HL-60 (cell line): ENCODE measurements at regions not wholly inside any gene's neighbourhood (a gene's known extent, or its start where the extent isn't known, plus 50 kb on each side); places are given as distances from the start of the nearest gene placed in this dataset.

ENCODE experiments used
- GABPA ChIP-seq: IDR thresholded peaks from 2 replicates; pipeline ENCODE4 v1.6.1; 2012; ENCODE audit warnings: low read depth
- POLR2AphosphoS5 ChIP-seq: IDR thresholded peaks from 2 replicates; pipeline ENCODE4 v1.6.1; 2012; ENCODE audit warnings: low read depth
- TF ChIP-seq, protein P1 (sequence below): IDR thresholded peaks from one replicate; pipeline ENCODE4 v1.5.1; 2011; ENCODE audit warnings: low read length, control low read depth, inconsistent platforms; ENCODE audit not compliant: insufficient read depth

DNA sequence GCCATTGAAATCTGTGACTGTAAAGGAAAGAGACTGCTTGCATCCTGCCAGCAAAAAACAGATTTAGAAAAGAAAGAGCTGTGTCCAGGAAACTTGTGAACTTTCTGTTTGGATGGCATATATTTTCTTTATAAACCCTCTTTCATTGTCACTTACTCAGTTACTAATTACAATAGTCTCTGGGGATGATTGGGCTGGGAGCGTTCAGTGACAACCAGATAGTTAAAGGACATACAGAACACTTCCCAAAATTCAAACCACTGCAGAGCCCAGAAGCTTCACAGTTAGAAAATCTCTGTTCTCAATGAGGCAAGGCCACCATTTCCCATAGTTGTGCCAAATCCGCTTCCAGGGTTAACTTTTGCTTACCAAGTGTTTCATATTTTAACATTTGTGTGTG is 98.6 kb upstream of the TAB2 start:
- TF ChIP-seq, protein P1, sequence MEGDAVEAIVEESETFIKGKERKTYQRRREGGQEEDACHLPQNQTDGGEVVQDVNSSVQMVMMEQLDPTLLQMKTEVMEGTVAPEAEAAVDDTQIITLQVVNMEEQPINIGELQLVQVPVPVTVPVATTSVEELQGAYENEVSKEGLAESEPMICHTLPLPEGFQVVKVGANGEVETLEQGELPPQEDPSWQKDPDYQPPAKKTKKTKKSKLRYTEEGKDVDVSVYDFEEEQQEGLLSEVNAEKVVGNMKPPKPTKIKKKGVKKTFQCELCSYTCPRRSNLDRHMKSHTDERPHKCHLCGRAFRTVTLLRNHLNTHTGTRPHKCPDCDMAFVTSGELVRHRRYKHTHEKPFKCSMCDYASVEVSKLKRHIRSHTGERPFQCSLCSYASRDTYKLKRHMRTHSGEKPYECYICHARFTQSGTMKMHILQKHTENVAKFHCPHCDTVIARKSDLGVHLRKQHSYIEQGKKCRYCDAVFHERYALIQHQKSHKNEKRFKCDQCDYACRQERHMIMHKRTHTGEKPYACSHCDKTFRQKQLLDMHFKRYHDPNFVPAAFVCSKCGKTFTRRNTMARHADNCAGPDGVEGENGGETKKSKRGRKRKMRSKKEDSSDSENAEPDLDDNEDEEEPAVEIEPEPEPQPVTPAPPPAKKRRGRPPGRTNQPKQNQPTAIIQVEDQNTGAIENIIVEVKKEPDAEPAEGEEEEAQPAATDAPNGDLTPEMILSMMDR: no peak
- TF ChIP-seq GABPA: no peak
- TF ChIP-seq POLR2AphosphoS5: no peak
